PC-3 (cell line): ENCODE measurements at regions not wholly inside any gene's neighbourhood (a gene's known extent, or its start where the extent isn't known, plus 50 kb on each side); places are given as distances from the start of the nearest gene placed in this dataset.

Source experiments
- ATAC-seq: fragments of 200-7000 bp; cut with Tn5 transposase; 2 replicates; pipeline ENCODE4 v1.9.1; 2020; ENCODE audit warnings: mild to moderate bottlenecking, moderate library complexity
- BruUV-seq: library from RNA; stranded (reverse); fragments of 400-500 nt; replicated peaks from 2 replicates; lab custom pipeline; 2021; lab: Mats Ljungman, UMichigan
- CTCF ChIA-PET: fragments of 300-600 bp; sonication (Branson Sonifier 250); formaldehyde crosslinking; loops from one replicate; lab custom pipeline; 2022; ENCODE audit warnings: antibody characterized with exemption; lab: Charles Lee
- POLR2A ChIA-PET: fragments of 300-600 bp; sonication (Branson Sonifier 250); formaldehyde crosslinking; loops from one replicate; lab custom pipeline; 2022; ENCODE audit warnings: antibody characterized with exemption; ENCODE audit not compliant: unreplicated experiment; lab: Charles Lee
- DNase-seq: peaks from one replicate; pipeline ENCODE4 v3.0.0-alpha.2; 2015
- H2AFZ ChIP-seq: fragments of 300-600 bp; sonication (generic); 2 replicates; pipeline ENCODE4 v1.6.0; 2016; ENCODE audit warnings: antibody characterized with exemption, low read length
- H3F3A ChIP-seq: fragments of 300-600 bp; sonication (generic); one replicate; pipeline ENCODE4 v1.6.0; 2017; ENCODE audit warnings: antibody characterized with exemption, low read length, control low read depth, mild to moderate bottlenecking; ENCODE audit not compliant: unreplicated experiment
- H3K27ac ChIP-seq: fragments of 300-600 bp; sonication (generic); 2 replicates; pipeline ENCODE4 v1.5.1; 2016; ENCODE audit warnings: mild to moderate bottlenecking, low read length
- H3K27me3 ChIP-seq: fragments of 300-600 bp; sonication (generic); 2 replicates; pipeline ENCODE4 v1.6.1; 2016; ENCODE audit warnings: low read length, mixed read lengths
- H3K36me3 ChIP-seq: fragments of 300-600 bp; sonication (generic); 2 replicates; pipeline ENCODE4 v1.6.1; 2016; ENCODE audit warnings: low read depth, mixed run types, low read length, mixed read lengths
- H3K4me1 ChIP-seq: fragments of 300-600 bp; sonication (generic); 2 replicates; pipeline ENCODE4 v1.5.1; 2016; ENCODE audit warnings: low read length; ENCODE audit not compliant: insufficient read depth
- H3K4me2 ChIP-seq: fragments of 300-600 bp; sonication (generic); 2 replicates; pipeline ENCODE4 v1.6.0; 2016; ENCODE audit warnings: low read length
- H3K4me3 ChIP-seq: fragments of 300-600 bp; sonication (generic); 2 replicates; pipeline ENCODE4 v1.5.1; 2016; ENCODE audit warnings: mild to moderate bottlenecking, low read length, mixed read lengths
- H3K79me2 ChIP-seq: fragments of 300-600 bp; sonication (generic); 2 replicates; pipeline ENCODE4 v1.6.1; 2017; ENCODE audit warnings: low read length, mixed read lengths
- H3K9ac ChIP-seq: fragments of 300-600 bp; sonication (generic); 2 replicates; pipeline ENCODE4 v1.6.0; 2016; ENCODE audit warnings: mild to moderate bottlenecking, low read length
- H3K9me2 ChIP-seq: fragments of 300-600 bp; sonication (generic); replicated peaks from 2 replicates; pipeline ENCODE4 v1.6.1; 2016; ENCODE audit warnings: mixed run types, low read length, mixed read lengths
- H3K9me3 ChIP-seq: fragments of 300-600 bp; sonication (generic); 2 replicates; pipeline ENCODE4 v1.6.1; 2016; ENCODE audit warnings: low read length, mixed read lengths
- H4K20me1 ChIP-seq: fragments of 300-600 bp; sonication (generic); 2 replicates; pipeline ENCODE4 v1.6.1; 2016; ENCODE audit warnings: low read length, mixed read lengths
- CTCF ChIP-seq: fragments of 300-600 bp; sonication (generic); conservative IDR thresholded peaks from 2 replicates; pipeline ENCODE4 v1.5.1; 2017; ENCODE audit warnings: antibody characterized with exemption, low read depth, mild to moderate bottlenecking, low read length
- EZH2 ChIP-seq: fragments of 300-600 bp; sonication (generic); IDR thresholded peaks from one replicate; pipeline ENCODE4 v1.6.1; 2017; ENCODE audit warnings: antibody characterized with exemption, mild to moderate bottlenecking, low read length; ENCODE audit not compliant: unreplicated experiment
- EZH2phosphoT487 ChIP-seq: fragments of 300-600 bp; sonication (generic); IDR thresholded peaks from 2 replicates; pipeline ENCODE4 v1.6.1; 2018; ENCODE audit warnings: mild to moderate bottlenecking, antibody characterized with exemption, low read length, borderline replicate concordance
- intact Hi-C: fragments of 100-400 bp; cut with micrococcal nuclease; formaldehyde crosslinking; loops from 2 replicates; pipeline ENCODE4 v1.9.0; 2023

GRCh38 chr1:104592926-104593325 is 843.2 kb downstream of the AMY1C start:
- BruUV-seq = no TSS peak
- ChIA-PET CTCF (no interaction called here), POLR2A (no interaction called here)
- no peak overlapping the region for H2AFZ ChIP-seq
- no peaks in the 10 kb centered on the region for H3K4me1 ChIP-seq
- no peaks in the 10 kb centered on the region for H3F3A ChIP-seq
- H4K20me1 ChIP-seq = no peaks in the 10 kb centered on the region
- ATAC-seq (no peak), DNase-seq (no peak)
- H3K79me2 ChIP-seq = no peaks in the 10 kb centered on the region
- H3K4me3 ChIP-seq = no peak overlapping the region
- no peak overlapping the region for H3K4me2 ChIP-seq
- TF ChIP-seq EZH2 (no peak), EZH2phosphoT487 (no peak), CTCF (no peak)
- H3K36me3 ChIP-seq = no peaks in the 10 kb centered on the region
- H3K9ac ChIP-seq = no peak overlapping the region
- H3K27me3 ChIP-seq = no peaks in the 10 kb centered on the region
- H3K27ac ChIP-seq = no peak overlapping the region
- no peaks in the 10 kb centered on the region for H3K9me2 ChIP-seq
- H3K9me3 ChIP-seq = no peaks in the 10 kb centered on the region
- intact Hi-C loops = no loop called here

GRCh38 chr1:104593413-104594187 is 843.9 kb downstream of the AMY1C start:
- ChIA-PET CTCF (no interaction called here), POLR2A (no interaction called here)
- no peak overlapping the region for H2AFZ ChIP-seq
- no peaks in the 10 kb centered on the region for H3K9me3 ChIP-seq
- H3K4me2 ChIP-seq = no peak overlapping the region
- DNase-seq = no peak
- no peaks in the 10 kb centered on the region for H3K4me1 ChIP-seq
- H3K9me2 ChIP-seq = no peaks in the 10 kb centered on the region
- no peaks in the 10 kb centered on the region for H3K79me2 ChIP-seq
- intact Hi-C loops = no loop called here
- H3K9ac ChIP-seq = no peak overlapping the region
- no peaks in the 10 kb centered on the region for H4K20me1 ChIP-seq
- no peaks in the 10 kb centered on the region for H3F3A ChIP-seq
- BruUV-seq = no TSS peak
- H3K4me3 ChIP-seq = no peak overlapping the region
- TF ChIP-seq CTCF = no peak
- TF ChIP-seq EZH2 = no peak
- no peak for TF ChIP-seq EZH2phosphoT487
- no peak for ATAC-seq
- no peaks in the 10 kb centered on the region for H3K36me3 ChIP-seq
- H3K27me3 ChIP-seq = no peaks in the 10 kb centered on the region
- no peak overlapping the region for H3K27ac ChIP-seq

DNA sequence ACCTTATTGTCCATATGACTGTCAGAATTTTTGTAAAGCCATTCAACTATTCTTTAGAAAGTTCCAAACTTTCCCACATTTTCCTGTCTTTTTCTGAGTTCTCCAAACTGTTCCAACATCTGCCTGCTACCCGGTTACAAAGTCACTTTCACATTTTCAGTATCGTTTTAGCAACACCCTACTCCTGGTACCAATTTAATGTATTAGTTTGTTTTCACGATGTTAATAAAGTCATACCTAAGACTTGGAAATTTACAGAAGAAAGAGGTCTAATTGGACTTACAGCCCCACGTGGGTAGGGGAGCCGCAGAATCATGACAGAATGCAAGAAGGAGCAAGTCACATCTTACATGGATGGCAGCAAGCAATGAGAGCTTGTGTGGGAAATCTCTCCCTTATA is 867.8 kb downstream of the AMY1C start:
- H3K9me2 ChIP-seq = no peaks in the 10 kb centered on the region
- H2AFZ ChIP-seq = no peak overlapping the region
- H3K27me3 ChIP-seq = no peaks in the 10 kb centered on the region
- TF ChIP-seq EZH2phosphoT487 = no peak
- no peak for TF ChIP-seq CTCF
- TF ChIP-seq EZH2 = no peak
- no peaks in the 10 kb centered on the region for H4K20me1 ChIP-seq
- no peak overlapping the region for H3K9ac ChIP-seq
- no peaks in the 10 kb centered on the region for H3F3A ChIP-seq
- H3K9me3 ChIP-seq = peaks cover 10% of the 10 kb centered on the region; the same call in 1 of the 2 replicates
- ATAC-seq = no peak
- H3K79me2 ChIP-seq = no peaks in the 10 kb centered on the region
- H3K4me1 ChIP-seq = no peaks in the 10 kb centered on the region
- no peak overlapping the region for H3K4me3 ChIP-seq
- no peaks in the 10 kb centered on the region for H3K36me3 ChIP-seq
- POLR2A ChIA-PET = no interaction called here
- no peak overlapping the region for H3K27ac ChIP-seq
- CTCF ChIA-PET = no interaction called here
- BruUV-seq = no TSS peak
- no peak for DNase-seq
- intact Hi-C loops = no loop called here
- H3K4me2 ChIP-seq = no peak overlapping the region
